Tongue (tissue), 1 donor: ENCODE measurements at regions not wholly inside any gene's neighbourhood (a gene's known extent, or its start where the extent isn't known, plus 50 kb on each side); places are given as distances from the start of the nearest gene placed in this dataset.

Source experiments
- DNase-seq: peaks from one replicate; pipeline ENCODE4 v3.0.0-alpha.2; 2015

- DNase-seq: no peak
Measured at GRCh38 chr5:74376187-74376586, 264.3 kb downstream of the ENC1 start.

GRCh38 chr5:74375271-74375670, 265.3 kb downstream of the ENC1 start:
- DNase-seq: no peak

- DNase-seq: no peak
Measured at GRCh38 chr5:74374656-74375055, 265.9 kb downstream of the ENC1 start.

- DNase-seq: no peak
Measured at GRCh38 chr5:74373076-74373475, 267.5 kb downstream of the ENC1 start.

GRCh38 chr5:74372502-74373064, 267.9 kb downstream of the ENC1 start:
- DNase-seq: no peak

GRCh38 chr5:74372051-74372450, 268.5 kb downstream of the ENC1 start:
- no peak for DNase-seq

GRCh38 chr5:74371621-74372020, 268.9 kb downstream of the ENC1 start:
- no peak for DNase-seq

- peak; percentile 50 for DNase-seq
Measured at GRCh38 chr5:74370168-74370567, 270.4 kb downstream of the ENC1 start.

GRCh38 chr5:74369173-74369572, 271.4 kb downstream of the ENC1 start:
- DNase-seq: no peak

- DNase-seq: no peak
Measured at GRCh38 chr5:74367934-74368333, 272.6 kb downstream of the ENC1 start.

GRCh38 chr5:74367241-74367733, 273.2 kb downstream of the ENC1 start:
- DNase-seq: peak; percentile 50

- DNase-seq: no peak
Measured at GRCh38 chr5:74365723-74366122, 274.8 kb downstream of the ENC1 start.

- DNase-seq: no peak
Measured at GRCh38 chr5:74364507-74364906, 276.0 kb downstream of the ENC1 start.

GRCh38 chr5:74363603-74364205, 276.8 kb downstream of the ENC1 start:
- DNase-seq: no peak

GRCh38 chr5:74361406-74362358, 278.8 kb downstream of the ENC1 start:
- no peak for DNase-seq

- DNase-seq: no peak
Measured at GRCh38 chr5:74360535-74361210, 279.9 kb downstream of the ENC1 start.

GRCh38 chr5:74357827-74358226, 282.7 kb downstream of the ENC1 start:
- DNase-seq: no peak

GRCh38 chr5:74356009-74356695, 284.4 kb downstream of the ENC1 start:
- DNase-seq: no peak

GRCh38 chr5:74355041-74355824, 285.3 kb downstream of the ENC1 start:
- no peak for DNase-seq

- no peak for DNase-seq
Measured at GRCh38 chr5:74352256-74352655, 288.3 kb downstream of the ENC1 start.
